PFSK-1 (cell line): ENCODE measurements at regions not wholly inside any gene's neighbourhood (a gene's known extent, or its start where the extent isn't known, plus 50 kb on each side); places are given as distances from the start of the nearest gene placed in this dataset.

Source experiments
- FOXP2 ChIP-seq: optimal IDR thresholded peaks from 2 replicates; pipeline ENCODE3; 2011; ENCODE audit warnings: borderline replicate concordance, control low read depth, inconsistent platforms; ENCODE audit not compliant: insufficient read depth; ENCODE audit errors: extremely low read length, extremely low read depth
- POLR2AphosphoS5 ChIP-seq: IDR thresholded peaks from 2 replicates; pipeline ENCODE4 v1.6.1; 2012; ENCODE audit warnings: low read depth, mild to moderate bottlenecking, control low read depth, low read length, moderate library complexity
- REST ChIP-seq, 2 experiments: IDR thresholded peaks; 2 replicates each; pipeline versions ENCODE4 v1.6.1 to v1.8.0; 2011 to 2012; ENCODE audit warnings: low read depth in 2 of 2, low read length in 2 of 2, control low read depth in 1 of 2, inconsistent platforms in 1 of 2, mild to moderate bottlenecking in 1 of 2, moderate library complexity in 1 of 2; ENCODE audit not compliant: insufficient read depth in 1 of 2
- SIN3A ChIP-seq: IDR thresholded peaks from 2 replicates; pipeline ENCODE4 v1.6.1; 2012; ENCODE audit warnings: mild to moderate bottlenecking, low read length, moderate library complexity, borderline replicate concordance; ENCODE audit not compliant: insufficient read depth
- TAF1 ChIP-seq: IDR thresholded peaks from 2 replicates; pipeline ENCODE4 v1.6.1; 2012; ENCODE audit warnings: low read length, control low read depth, borderline replicate concordance; ENCODE audit not compliant: insufficient read depth

GRCh38 chr12:16785953-16786352 is 180.0 kb upstream of the LMO3 start:
- TF ChIP-seq SIN3A (no peak), FOXP2 (no peak), POLR2AphosphoS5 (no peak), TAF1 (no peak)

- TF ChIP-seq TAF1 (no peak), POLR2AphosphoS5 (no peak), REST (IDR thresholded peaks at IDR 0.05; ENCODE audit: insufficient read depth in 1 of 2, low read depth in 2 of 2, low read length in 2 of 2) (no peak), FOXP2 (no peak), SIN3A (no peak)
Observed at GRCh38 chr12:16785524-16785923, 179.6 kb upstream of the LMO3 start.

DNA sequence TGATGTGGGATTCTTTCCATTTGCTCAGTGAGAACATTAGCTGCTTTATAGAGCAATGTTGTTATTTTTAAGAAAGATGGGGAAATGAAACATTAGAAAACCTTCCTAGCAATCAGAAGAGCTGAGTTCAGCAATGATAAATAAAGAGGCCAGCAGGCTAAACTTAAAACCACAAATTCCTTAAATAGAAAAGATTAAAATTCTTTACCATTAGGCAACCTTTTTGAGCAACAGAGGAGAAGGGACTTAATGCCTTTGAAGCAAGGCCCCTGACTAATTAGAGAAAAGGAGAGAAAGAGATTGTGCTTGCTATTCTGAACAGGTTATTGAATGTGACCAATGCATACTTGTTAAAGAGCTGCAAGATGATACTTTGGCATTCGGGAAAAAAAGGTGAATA is 160.8 kb upstream of the LMO3 start:
- TF ChIP-seq TAF1 (no peak), REST (IDR thresholded peaks at IDR 0.05; ENCODE audit: insufficient read depth in 1 of 2, low read depth in 2 of 2, low read length in 2 of 2) (no peak), POLR2AphosphoS5 (no peak), SIN3A (no peak), FOXP2 (no peak)

DNA sequence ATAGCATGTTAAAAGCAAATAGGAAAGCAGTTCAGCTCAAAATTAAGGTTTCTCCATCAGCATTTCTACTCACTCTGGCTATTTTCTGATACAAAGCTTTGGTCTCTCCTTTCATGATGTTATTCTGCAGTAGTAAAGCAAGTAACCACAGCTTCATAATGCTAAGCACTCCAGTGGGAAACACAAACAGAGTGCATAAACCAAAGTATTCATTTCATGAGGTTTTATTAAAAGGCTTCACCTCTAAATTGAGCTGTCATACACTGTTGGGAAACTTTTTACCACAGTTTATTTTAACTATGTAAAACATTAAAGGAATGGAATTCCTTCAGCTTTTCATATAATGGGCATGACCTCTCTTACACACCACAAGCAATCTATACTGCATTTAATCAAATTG is 157.9 kb upstream of the LMO3 start:
- TF ChIP-seq POLR2AphosphoS5 (no peak), REST (IDR thresholded peaks at IDR 0.05; ENCODE audit: insufficient read depth in 1 of 2, low read depth in 2 of 2, low read length in 2 of 2) (no peak), TAF1 (no peak), SIN3A (no peak), FOXP2 (no peak)

- TF ChIP-seq REST (IDR thresholded peaks at IDR 0.05; ENCODE audit: insufficient read depth in 1 of 2, low read depth in 2 of 2, low read length in 2 of 2), result no peak
- TF ChIP-seq POLR2AphosphoS5, result no peak
- no peak for TF ChIP-seq SIN3A
- TF ChIP-seq TAF1, result no peak
- no peak for TF ChIP-seq FOXP2
Observed at GRCh38 chr12:16756833-16757555, 151.0 kb upstream of the LMO3 start.
